WTC11 (cell line): ENCODE measurements at regions not wholly inside any gene's neighbourhood (a gene's known extent, or its start where the extent isn't known, plus 50 kb on each side); places are given as distances from the start of the nearest gene placed in this dataset.

Source experiments
- ATAC-seq: fragments of 200-7000 bp; cut with Tn5 transposase; 2 replicates; pipeline ENCODE4 v1.10.0; 2021; ENCODE audit warnings: mild to moderate bottlenecking, moderate library complexity
- CTCF ChIA-PET: fragments of 300-600 bp; sonication (Branson Sonifier 250); formaldehyde crosslinking; loops from one replicate; lab custom pipeline; 2021; ENCODE audit warnings: antibody characterized with exemption; lab: Charles Lee
- POLR2A ChIA-PET: fragments of 350-600 bp; sonication (Branson Sonifier 250); formaldehyde crosslinking; loops from one replicate; lab custom pipeline; 2021; ENCODE audit warnings: antibody characterized with exemption; lab: Charles Lee
- DNase-seq: peaks from one replicate; pipeline ENCODE4 v3.0.0; 2021; ENCODE audit warnings: low spot score
- H3K27ac Mint-ChIP-seq: 2 replicates; pipeline ENCODE4 v1.8.0; 2021; ENCODE audit warnings: mixed read lengths
- H3K27me3 Mint-ChIP-seq: 2 replicates; pipeline ENCODE4 v1.8.0; 2021; ENCODE audit warnings: low read depth, mild to moderate bottlenecking, moderate library complexity, mixed read lengths
- H3K36me3 Mint-ChIP-seq: 2 replicates; pipeline ENCODE4 v1.8.0; 2021; ENCODE audit warnings: mixed read lengths
- H3K4me1 Mint-ChIP-seq: 2 replicates; pipeline ENCODE4 v1.8.0; 2022; ENCODE audit warnings: mixed read lengths
- H3K4me3 Mint-ChIP-seq: 2 replicates; pipeline ENCODE4 v1.8.0; 2021; ENCODE audit warnings: mild to moderate bottlenecking, moderate library complexity, mixed read lengths
- H3K9me3 Mint-ChIP-seq: 2 replicates; pipeline ENCODE4 v1.8.0; 2021; ENCODE audit warnings: mixed read lengths
- ATF2 ChIP-seq: sonication (generic); formaldehyde crosslinking; IDR thresholded peaks from 2 replicates; pipeline ENCODE4 v1.8.1; 2022; ENCODE audit warnings: low read depth, missing genetic modification reagents, borderline replicate concordance
- ATF3 ChIP-seq: sonication (generic); formaldehyde crosslinking; conservative IDR thresholded peaks from 2 replicates; pipeline ENCODE4 v1.8.1; 2022; ENCODE audit warnings: mild to moderate bottlenecking, missing genetic modification reagents
- CTCF ChIP-seq: fragments of 200-600 bp; IDR thresholded peaks from 2 replicates; pipeline ENCODE4 v1.8.0; 2022; ENCODE audit warnings: antibody characterized with exemption
- ESRRA ChIP-seq: sonication (generic); formaldehyde crosslinking; IDR thresholded peaks from 2 replicates; pipeline ENCODE4 v1.8.1; 2022; ENCODE audit warnings: mild to moderate bottlenecking, missing genetic modification reagents, borderline replicate concordance
- FOXJ3 ChIP-seq: sonication (generic); formaldehyde crosslinking; IDR thresholded peaks from 2 replicates; pipeline ENCODE4 v1.9.0; 2021; ENCODE audit warnings: missing genetic modification reagents, mild to moderate bottlenecking, borderline replicate concordance
- GABPB1 ChIP-seq: sonication (generic); formaldehyde crosslinking; IDR thresholded peaks from 2 replicates; pipeline ENCODE4 v1.8.1; 2023; ENCODE audit warnings: mild to moderate bottlenecking, missing genetic modification reagents
- IRF2 ChIP-seq: sonication (generic); formaldehyde crosslinking; IDR thresholded peaks from 2 replicates; pipeline ENCODE4 v1.8.0; 2022; ENCODE audit warnings: low read depth, missing genetic modification reagents, borderline replicate concordance
- MLX ChIP-seq: sonication (generic); formaldehyde crosslinking; IDR thresholded peaks from 2 replicates; pipeline ENCODE4 v1.8.1; 2023; ENCODE audit warnings: mild to moderate bottlenecking, missing genetic modification reagents, moderate library complexity
- MXD4 ChIP-seq: fragments of 250-450 bp; sonication (Bioruptor Pico); IDR thresholded peaks from 2 replicates; pipeline ENCODE4 v1.8.0; 2021; ENCODE audit warnings: mild to moderate bottlenecking, moderate library complexity, borderline replicate concordance
- MYBL2 ChIP-seq: sonication (generic); formaldehyde crosslinking; IDR thresholded peaks from 2 replicates; pipeline ENCODE4 v1.8.1; 2023; ENCODE audit warnings: mild to moderate bottlenecking, moderate library complexity, missing genetic modification reagents
- RELA ChIP-seq: sonication (generic); formaldehyde crosslinking; IDR thresholded peaks from 2 replicates; pipeline ENCODE4 v1.8.1; 2022; ENCODE audit warnings: missing genetic modification reagents, mild to moderate bottlenecking, borderline replicate concordance
- SMAD3 ChIP-seq: sonication (generic); formaldehyde crosslinking; IDR thresholded peaks from 2 replicates; pipeline ENCODE4 v1.8.0; 2022; ENCODE audit warnings: missing genetic modification reagents, mild to moderate bottlenecking, borderline replicate concordance
- SMAD4 ChIP-seq: sonication (generic); formaldehyde crosslinking; IDR thresholded peaks from 2 replicates; pipeline ENCODE4 v1.8.0; 2022; ENCODE audit warnings: mild to moderate bottlenecking, missing genetic modification reagents
- ZNF281 ChIP-seq: sonication (generic); formaldehyde crosslinking; IDR thresholded peaks from 2 replicates; pipeline ENCODE4 v1.8.0; 2023; ENCODE audit warnings: mild to moderate bottlenecking, missing genetic modification reagents
- ZNF423 ChIP-seq: fragments of 250-450 bp; sonication (Bioruptor Pico); IDR thresholded peaks from 2 replicates; pipeline ENCODE4 v2.1.2; 2022; ENCODE audit warnings: mild to moderate bottlenecking, moderate library complexity
- ZSCAN18 ChIP-seq: fragments of 250-450 bp; sonication (Bioruptor Pico); IDR thresholded peaks from 2 replicates; pipeline ENCODE4 v2.1.2; 2022; ENCODE audit warnings: mild to moderate bottlenecking, moderate library complexity

- POLR2A ChIA-PET: no interaction called here
- CTCF ChIA-PET: no interaction called here
- TF ChIP-seq GABPB1 (peak; percentile 69), SMAD4 (CRISPR knock-in tag) (no peak)
- H3K4me1 Mint-ChIP-seq: no peaks in the 10 kb centered on the region; the same call in 1 of the 2 replicates
- H3K4me3 Mint-ChIP-seq: no peak overlapping the region
- DNase-seq (no peak), ATAC-seq (no peak)
- no peaks in the 10 kb centered on the region for H3K36me3 Mint-ChIP-seq
- H3K27me3 Mint-ChIP-seq: no peaks in the 10 kb centered on the region
- H3K27ac Mint-ChIP-seq: no peak overlapping the region
- no peaks in the 10 kb centered on the region for H3K9me3 Mint-ChIP-seq
These were observed 68.2 kb upstream of the EED start for GRCh38 chr11:86176165-86176884.

- Mint-ChIP-seq H3K36me3 (no peaks in the 10 kb centered on the region), H3K4me1 (no peaks in the 10 kb centered on the region; the same call in 1 of the 2 replicates), H3K27ac (no peak overlapping the region)
- CTCF ChIA-PET: no interaction called here
- ATAC-seq: no peak
- no peak for DNase-seq
- TF ChIP-seq ATF2 (CRISPR knock-in tag): no peak
- TF ChIP-seq MXD4: no peak
- TF ChIP-seq ESRRA (CRISPR knock-in tag): no peak
- no peak for TF ChIP-seq ATF3 (CRISPR knock-in tag)
- TF ChIP-seq MLX (CRISPR knock-in tag): no peak
- no peak for TF ChIP-seq ZNF423 (CRISPR knock-in tag)
- TF ChIP-seq MYBL2 (CRISPR knock-in tag): no peak
- TF ChIP-seq, all 79 proteins: peak for 0
- Mint-ChIP-seq H3K4me3 (no peak overlapping the region), H3K9me3 (no peaks in the 10 kb centered on the region), H3K27me3 (no peaks in the 10 kb centered on the region)
- POLR2A ChIA-PET: no interaction called here
These were observed 68.9 kb upstream of the EED start for GRCh38 chr11:86175626-86176025.

- POLR2A ChIA-PET: no interaction called here
- H3K4me3 Mint-ChIP-seq: no peak overlapping the region
- TF ChIP-seq FOXJ3 (no peak), RELA (CRISPR knock-in tag) (no peak), IRF2 (CRISPR knock-in tag) (no peak)
- CTCF ChIA-PET: interaction anchor here (0.6 kb wide), 1 partner anchor 23 kb away, joined by 3 read pairs; no protein-coding TSS in a partner anchor
- no peaks in the 10 kb centered on the region for H3K27me3 Mint-ChIP-seq
- DNase-seq: no peak
- H3K9me3 Mint-ChIP-seq: no peaks in the 10 kb centered on the region
- no peaks in the 10 kb centered on the region; the same call in 1 of the 2 replicates for H3K4me1 Mint-ChIP-seq
- H3K36me3 Mint-ChIP-seq: no peaks in the 10 kb centered on the region
- ATAC-seq: no peak
- H3K27ac Mint-ChIP-seq: no peak overlapping the region
These were observed 69.4 kb upstream of the EED start for GRCh38 chr11:86175191-86175590.

- Mint-ChIP-seq H3K9me3 (no peaks in the 10 kb centered on the region), H3K27ac (no peak overlapping the region), H3K4me1 (no peaks in the 10 kb centered on the region; the same call in 1 of the 2 replicates), H3K4me3 (no peak overlapping the region)
- no peak for DNase-seq
- TF ChIP-seq ZSCAN18 (CRISPR knock-in tag) (no peak), SMAD3 (CRISPR knock-in tag) (no peak), CTCF (no peak), ZNF423 (CRISPR knock-in tag) (no peak), ZNF281 (CRISPR knock-in tag) (no peak)
- TF ChIP-seq, all 79 proteins: peak for 0
- no peaks in the 10 kb centered on the region for H3K36me3 Mint-ChIP-seq
- no peak for ATAC-seq
- H3K27me3 Mint-ChIP-seq: no peaks in the 10 kb centered on the region
- ChIA-PET POLR2A (interaction anchor here (1.2 kb wide), 1 partner anchor 13 kb away, joined by 5 read pairs; no protein-coding TSS in a partner anchor), CTCF (interaction anchor here (0.6 to 1.1 kb wide), 2 partner anchors 23 to 133 kb away, joined by 3 to 6 read pairs; no protein-coding TSS in a partner anchor)
These were observed 70.2 kb upstream of the EED start for GRCh38 chr11:86174101-86175046.
